Pulmonary artery endothelial cell (primary cell): ENCODE measurements at regions not wholly inside any gene's neighbourhood (a gene's known extent, or its start where the extent isn't known, plus 50 kb on each side); places are given as distances from the start of the nearest gene placed in this dataset.

Experiments used
- DNase-seq: peaks from one replicate; pipeline ENCODE4 v3.0.0-alpha.2; 2011; ENCODE audit warnings: low read depth, low spot score

GRCh38 chr17:56737421-56738161 lies 96.1 kb downstream of the C17orf67 start:
- DNase-seq: no peak

DNA sequence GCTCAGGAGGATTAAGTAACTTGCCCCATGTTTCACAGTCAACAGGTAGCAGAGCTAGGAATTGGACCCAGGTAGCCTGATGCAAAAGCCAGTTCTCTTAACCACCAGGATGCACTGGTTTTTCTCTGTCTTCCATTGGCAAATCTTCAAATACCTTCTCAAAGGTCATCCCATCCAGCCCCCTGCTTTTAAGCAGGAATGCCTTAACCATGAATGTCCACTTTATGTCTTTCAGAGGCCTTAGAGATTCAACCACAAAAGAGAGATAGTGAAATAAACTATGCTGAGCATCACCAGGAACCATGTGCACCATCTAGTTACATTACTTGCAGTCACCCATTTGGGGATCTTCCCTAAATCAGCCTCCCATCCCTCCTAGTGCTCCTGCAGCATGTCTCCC lies 94.3 kb downstream of the C17orf67 start:
- DNase-seq: no peak

DNA sequence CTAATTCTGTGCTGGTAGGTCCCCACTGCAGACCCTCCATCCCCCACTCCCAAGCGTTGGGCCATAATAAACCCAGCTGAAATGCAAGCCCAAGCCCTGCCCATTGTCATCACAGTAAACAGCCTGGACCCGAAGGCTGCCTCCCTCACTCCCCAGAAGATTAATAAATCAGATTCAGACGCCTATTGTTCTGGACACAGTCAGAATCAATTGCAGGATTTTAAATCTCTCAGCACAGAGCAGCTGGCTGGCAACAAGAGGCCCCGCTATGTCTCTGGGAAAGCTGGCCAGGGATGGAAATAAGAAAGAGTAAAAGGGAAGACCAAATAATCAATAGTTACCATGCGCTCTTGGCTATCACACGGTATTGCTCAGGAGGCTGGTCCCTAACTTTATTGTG lies 93.9 kb downstream of the C17orf67 start:
- DNase-seq: no peak

- DNase-seq: no peak
These were observed 93.2 kb downstream of the C17orf67 start for GRCh38 chr17:56740481-56740880.
